Cardiac fibroblast (primary cell): ENCODE measurements at regions not wholly inside any gene's neighbourhood (a gene's known extent, or its start where the extent isn't known, plus 50 kb on each side); places are given as distances from the start of the nearest gene placed in this dataset.

Source experiments
- DNase-seq, 2 donors: peaks; one replicate each; pipeline versions ENCODE4 v3.0.0 to v3.0.0-alpha.2; 2010; ENCODE audit warnings: low read depth in 2 of 2
- H3K4me3 ChIP-seq, 2 donors: replicated peaks in 1 of 2; 1 replicate in 1 of 2; 2 replicates in 1 of 2; pipeline ENCODE4 v1.5.1; 2011; ENCODE audit warnings: low read depth in 2 of 2, low read length in 2 of 2, mild to moderate bottlenecking in 2 of 2, moderate library complexity in 1 of 2
- CTCF ChIP-seq: IDR thresholded peaks from one replicate; pipeline ENCODE4 v1.5.1; 2011; ENCODE audit warnings: low read depth, mild to moderate bottlenecking, low read length, inconsistent platforms

GRCh38 chr4:81881855-81882621, 410.3 kb upstream of the RASGEF1B start:
- no peak for TF ChIP-seq CTCF
- no peak overlapping the region for H3K4me3 ChIP-seq
- no peak for DNase-seq

- H3K4me3 ChIP-seq, result no peak overlapping the region
- DNase-seq, result no peak
- no peak for TF ChIP-seq CTCF
Observed at GRCh38 chr4:81876106-81876505, 404.4 kb upstream of the RASGEF1B start.

- no peak overlapping the region for H3K4me3 ChIP-seq
- TF ChIP-seq CTCF, result no peak
- DNase-seq, result no peak
Observed at GRCh38 chr4:81874661-81875515, 403.2 kb upstream of the RASGEF1B start.

GRCh38 chr4:81870275-81870674, 398.6 kb upstream of the RASGEF1B start:
- TF ChIP-seq CTCF, result no peak
- H3K4me3 ChIP-seq, result no peak overlapping the region
- DNase-seq, result no peak

- no peak for DNase-seq
- no peak overlapping the region for H3K4me3 ChIP-seq
- no peak for TF ChIP-seq CTCF
Observed at GRCh38 chr4:81860111-81860510, 388.4 kb upstream of the RASGEF1B start.

GRCh38 chr4:81854406-81854805, 382.7 kb upstream of the RASGEF1B start:
- TF ChIP-seq CTCF, result no peak
- no peak overlapping the region for H3K4me3 ChIP-seq
- no peak for DNase-seq
